SK-N-SH treated with all-trans-retinoic acid at 6 μM for 48 hours (cell line): ENCODE measurements at regions not wholly inside any gene's neighbourhood (a gene's known extent, or its start where the extent isn't known, plus 50 kb on each side); places are given as distances from the start of the nearest gene placed in this dataset.

Experiments
- ATAC-seq: fragments of 200-7000 bp; cut with Tn5 transposase; 3 replicates; pipeline ENCODE4 v1.9.1; 2020; ENCODE audit warnings: mild to moderate bottlenecking, moderate library complexity
- ARNTL ChIP-seq: fragments of 450-650 bp; formaldehyde crosslinking; IDR thresholded peaks from 2 replicates; pipeline ENCODE4 v1.5.0; 2020; ENCODE audit warnings: low read depth, mild to moderate bottlenecking, moderate library complexity, borderline replicate concordance
- BACH2 ChIP-seq: fragments of 250-450 bp; sonication (Bioruptor Pico); IDR thresholded peaks from 2 replicates; pipeline ENCODE4 v1.9.0; 2021; ENCODE audit warnings: mild to moderate bottlenecking, borderline replicate concordance
- CSDC2 ChIP-seq: fragments of 250-450 bp; sonication (Bioruptor Pico); IDR thresholded peaks from 2 replicates; pipeline ENCODE4 v1.5.0; 2020; ENCODE audit warnings: mild to moderate bottlenecking, moderate library complexity
- CSRNP3 ChIP-seq: fragments of 250-450 bp; sonication (Bioruptor Pico); IDR thresholded peaks from 2 replicates; pipeline ENCODE4 v1.5.1; 2021; ENCODE audit warnings: mild to moderate bottlenecking, moderate library complexity
- GLIS3 ChIP-seq: fragments of 250-450 bp; sonication (Bioruptor Pico); IDR thresholded peaks from 2 replicates; pipeline ENCODE4 v1.5.0; 2020; ENCODE audit warnings: mild to moderate bottlenecking, moderate library complexity
- ISL1 ChIP-seq: fragments of 250-450 bp; sonication (Bioruptor Pico); IDR thresholded peaks from 2 replicates; pipeline ENCODE4 v2.1.2; 2022; ENCODE audit warnings: mild to moderate bottlenecking, moderate library complexity
- OSR1 ChIP-seq: fragments of 250-450 bp; sonication (Bioruptor Pico); IDR thresholded peaks from 2 replicates; pipeline ENCODE4 v1.8.0; 2022; ENCODE audit warnings: moderate library complexity, mild to moderate bottlenecking, inconsistent platforms
- PATZ1 ChIP-seq: fragments of 250-450 bp; sonication (Bioruptor Pico); IDR thresholded peaks from 2 replicates; pipeline ENCODE4 v1.8.0; 2020; ENCODE audit warnings: mild to moderate bottlenecking, moderate library complexity, borderline replicate concordance
- POU6F1 ChIP-seq: fragments of 250-450 bp; sonication (Bioruptor Pico); IDR thresholded peaks from 2 replicates; pipeline ENCODE4 v1.8.0; 2021; ENCODE audit warnings: low read depth, mild to moderate bottlenecking, moderate library complexity, borderline replicate concordance
- PPARA ChIP-seq: fragments of 250-450 bp; sonication (Bioruptor Pico); IDR thresholded peaks from 2 replicates; pipeline ENCODE4 v1.5.0; 2020; ENCODE audit warnings: mild to moderate bottlenecking, borderline replicate concordance
- RARB ChIP-seq: fragments of 250-450 bp; sonication (Bioruptor Pico); IDR thresholded peaks from 2 replicates; pipeline ENCODE4 v1.8.0; 2021; ENCODE audit warnings: mild to moderate bottlenecking, moderate library complexity
- SNAI2 ChIP-seq: fragments of 250-450 bp; sonication (Bioruptor Pico); IDR thresholded peaks from 2 replicates; pipeline ENCODE4 v1.5.0; 2020; ENCODE audit warnings: mild to moderate bottlenecking, moderate library complexity
- TCF4 ChIP-seq: fragments of 250-450 bp; sonication (Bioruptor Pico); IDR thresholded peaks from 2 replicates; pipeline ENCODE4 v1.8.0; 2021; ENCODE audit warnings: mild to moderate bottlenecking, moderate library complexity, borderline replicate concordance
- TOX ChIP-seq: fragments of 250-450 bp; sonication (Bioruptor Pico); IDR thresholded peaks from 2 replicates; pipeline ENCODE4 v1.8.0; 2021; ENCODE audit warnings: mild to moderate bottlenecking, moderate library complexity, borderline replicate concordance
- ZC3H10 ChIP-seq: fragments of 250-450 bp; sonication (Bioruptor Pico); IDR thresholded peaks from 2 replicates; pipeline ENCODE4 v1.5.1; 2021; ENCODE audit warnings: mild to moderate bottlenecking, moderate library complexity
- ZFP3 ChIP-seq: fragments of 250-450 bp; sonication (Bioruptor Pico); IDR thresholded peaks from 2 replicates; pipeline ENCODE4 v1.5.0; 2020; ENCODE audit warnings: mild to moderate bottlenecking, moderate library complexity
- ZFP30 ChIP-seq: fragments of 450-650 bp; formaldehyde crosslinking; IDR thresholded peaks from 2 replicates; pipeline ENCODE4 v1.5.0; 2022; ENCODE audit warnings: mild to moderate bottlenecking, moderate library complexity
- ZNF565 ChIP-seq: fragments of 450-650 bp; formaldehyde crosslinking; conservative IDR thresholded peaks from 2 replicates; pipeline ENCODE4 v1.5.0; 2020; ENCODE audit warnings: low read depth, mild to moderate bottlenecking, moderate library complexity
- ZNF70 ChIP-seq: fragments of 450-650 bp; formaldehyde crosslinking; IDR thresholded peaks from 2 replicates; pipeline ENCODE4 v1.5.0; 2020; ENCODE audit warnings: mild to moderate bottlenecking, moderate library complexity
- ZNF8 ChIP-seq: fragments of 450-650 bp; formaldehyde crosslinking; IDR thresholded peaks from 2 replicates; pipeline ENCODE4 v1.5.0; 2020; ENCODE audit warnings: mild to moderate bottlenecking, moderate library complexity
- TF ChIP-seq, protein P1 (sequence below): fragments of 250-450 bp; sonication (Bioruptor Pico); IDR thresholded peaks from 2 replicates; pipeline ENCODE4 v1.5.1; 2020; ENCODE audit warnings: low read depth, mild to moderate bottlenecking, moderate library complexity

GRCh38 chr10:45553155-45553554 is 119.4 kb downstream of the ZFAND4 start (continued):
- TF ChIP-seq ZNF8 (CRISPR knock-in tag) (no peak), CSDC2 (CRISPR knock-in tag) (no peak)

- ATAC-seq, result no peak
- TF ChIP-seq ZFP30 (CRISPR knock-in tag) (no peak), PPARA (CRISPR knock-in tag) (no peak), RARB (no peak), ZFP3 (CRISPR knock-in tag) (no peak), CSDC2 (CRISPR knock-in tag) (no peak), ISL1 (no peak), ZNF8 (CRISPR knock-in tag) (no peak), ARNTL (CRISPR knock-in tag) (no peak), TCF4 (CRISPR knock-in tag) (no peak), ZC3H10 (CRISPR knock-in tag) (no peak), BACH2 (CRISPR knock-in tag) (no peak), OSR1 (CRISPR knock-in tag) (no peak), ZNF565 (CRISPR knock-in tag) (no peak), GLIS3 (CRISPR knock-in tag) (no peak), SNAI2 (CRISPR knock-in tag) (no peak), TOX (CRISPR knock-in tag) (no peak), PATZ1 (CRISPR knock-in tag) (no peak), POU6F1 (CRISPR knock-in tag) (no peak), ZNF70 (CRISPR knock-in tag) (no peak)
- TF ChIP-seq, protein P1, sequence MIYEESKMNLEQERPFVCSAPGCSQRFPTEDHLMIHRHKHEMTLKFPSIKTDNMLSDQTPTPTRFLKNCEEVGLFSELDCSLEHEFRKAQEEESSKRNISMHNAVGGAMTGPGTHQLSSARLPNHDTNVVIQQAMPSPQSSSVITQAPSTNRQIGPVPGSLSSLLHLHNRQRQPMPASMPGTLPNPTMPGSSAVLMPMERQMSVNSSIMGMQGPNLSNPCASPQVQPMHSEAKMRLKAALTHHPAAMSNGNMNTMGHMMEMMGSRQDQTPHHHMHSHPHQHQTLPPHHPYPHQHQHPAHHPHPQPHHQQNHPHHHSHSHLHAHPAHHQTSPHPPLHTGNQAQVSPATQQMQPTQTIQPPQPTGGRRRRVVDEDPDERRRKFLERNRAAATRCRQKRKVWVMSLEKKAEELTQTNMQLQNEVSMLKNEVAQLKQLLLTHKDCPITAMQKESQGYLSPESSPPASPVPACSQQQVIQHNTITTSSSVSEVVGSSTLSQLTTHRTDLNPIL (CRISPR knock-in tag), result no peak
Measured at GRCh38 chr10:45552476-45552875, 120.1 kb downstream of the ZFAND4 start.

- TF ChIP-seq POU6F1 (CRISPR knock-in tag) (no peak), ZNF70 (CRISPR knock-in tag) (no peak), BACH2 (CRISPR knock-in tag) (no peak)
- no peak for ATAC-seq
Measured at GRCh38 chr10:45550903-45551786, 121.4 kb downstream of the ZFAND4 start.

GRCh38 chr10:45548068-45548467 is 124.5 kb downstream of the ZFAND4 start:
- ATAC-seq, result no peak
- no peak for TF ChIP-seq CSRNP3 (CRISPR knock-in tag)
- no peak for TF ChIP-seq RARB
- no peak for TF ChIP-seq PPARA (CRISPR knock-in tag)
- no peak for TF ChIP-seq BACH2 (CRISPR knock-in tag)
- TF ChIP-seq ZNF70 (CRISPR knock-in tag), result no peak
- TF ChIP-seq, protein P1 (CRISPR knock-in tag), result no peak
- no peak for TF ChIP-seq TOX (CRISPR knock-in tag)
- TF ChIP-seq ISL1, result no peak
- no peak for TF ChIP-seq ZNF565 (CRISPR knock-in tag)
- TF ChIP-seq TCF4 (CRISPR knock-in tag), result no peak
